H9 (cell line): ENCODE measurements at regions not wholly inside any gene's neighbourhood (a gene's known extent, or its start where the extent isn't known, plus 50 kb on each side); places are given as distances from the start of the nearest gene placed in this dataset.

Experiments
- DNase-seq: peaks from one replicate; pipeline ENCODE4 v3.0.0-alpha.2; 2017
- H2AFZ ChIP-seq: one replicate; pipeline ENCODE4 v1.6.1; 2013; ENCODE audit warnings: mild to moderate bottlenecking, low read length, control low read depth, moderate library complexity
- H2AK5ac ChIP-seq: 2 replicates; pipeline ENCODE4 v1.6.1; 2013; ENCODE audit warnings: low read length, control low read depth, mixed read lengths; ENCODE audit not compliant: insufficient read length
- H2BK120ac ChIP-seq: one replicate; pipeline ENCODE4 v1.6.1; 2013; ENCODE audit warnings: low read depth, mild to moderate bottlenecking, low read length, control low read depth, inconsistent platforms; ENCODE audit not compliant: poor library complexity, severe bottlenecking
- H2BK12ac ChIP-seq: 2 replicates; pipeline ENCODE4 v1.6.1; 2013; ENCODE audit warnings: low read length, control low read depth, mixed read lengths, low read depth; ENCODE audit not compliant: insufficient read length
- H2BK15ac ChIP-seq: 2 replicates; pipeline ENCODE4 v1.6.1; 2013; ENCODE audit warnings: low read depth, low read length, control low read depth
- H2BK20ac ChIP-seq: one replicate; pipeline ENCODE4 v1.6.1; 2013; ENCODE audit warnings: low read depth, mild to moderate bottlenecking, low read length, control low read depth, inconsistent platforms; ENCODE audit not compliant: poor library complexity, severe bottlenecking
- H2BK5ac ChIP-seq: 2 replicates; pipeline ENCODE4 v1.6.1; 2013; ENCODE audit warnings: low read length, control low read depth, mixed read lengths; ENCODE audit not compliant: insufficient read length
- H3K14ac ChIP-seq: 2 replicates; pipeline ENCODE4 v1.6.1; 2013; ENCODE audit warnings: low read length, control low read depth; ENCODE audit not compliant: insufficient read depth
- H3K18ac ChIP-seq: 2 replicates; pipeline ENCODE4 v1.6.1; 2013; ENCODE audit warnings: low read depth, mild to moderate bottlenecking, mixed read lengths, low read length, control low read depth; ENCODE audit not compliant: insufficient read length
- H3K23ac ChIP-seq: 2 replicates; pipeline ENCODE4 v1.6.1; 2013; ENCODE audit warnings: low read length, control low read depth, mixed read lengths, low read depth; ENCODE audit not compliant: insufficient read length
- H3K23me2 ChIP-seq: 2 replicates; pipeline ENCODE4 v1.6.1; 2013; ENCODE audit warnings: low read depth, mild to moderate bottlenecking, mixed read lengths, low read length, control low read depth; ENCODE audit not compliant: insufficient read length, poor library complexity, severe bottlenecking
- H3K27ac ChIP-seq: 2 replicates; pipeline ENCODE4 v1.5.1; 2013; ENCODE audit warnings: low read length, control low read depth, mixed read lengths, low read depth; ENCODE audit not compliant: insufficient read length
- H3K27me3 ChIP-seq: 2 replicates; pipeline ENCODE4 v1.6.1; 2013; ENCODE audit warnings: low read length, control low read depth, inconsistent platforms; ENCODE audit not compliant: insufficient read depth
- H3K4ac ChIP-seq: 2 replicates; pipeline ENCODE4 v1.6.1; 2013; ENCODE audit warnings: low read depth, mild to moderate bottlenecking, control low read depth, inconsistent platforms, low read length, moderate library complexity
- H3K4me1 ChIP-seq: 2 replicates; pipeline ENCODE4 v1.6.1; 2013; ENCODE audit warnings: low read length, control low read depth, inconsistent platforms; ENCODE audit not compliant: insufficient read depth
- H3K4me2 ChIP-seq: 2 replicates; pipeline ENCODE4 v1.6.1; 2013; ENCODE audit warnings: low read length, control low read depth, mixed read lengths; ENCODE audit not compliant: insufficient read length, insufficient read depth
- H3K56ac ChIP-seq: 2 replicates; pipeline ENCODE4 v1.6.1; 2013; ENCODE audit warnings: low read depth, mild to moderate bottlenecking, mixed read lengths, low read length, control low read depth; ENCODE audit not compliant: insufficient read length
- H3K79me1 ChIP-seq: 2 replicates; pipeline ENCODE4 v1.6.1; 2013; ENCODE audit warnings: low read depth, mild to moderate bottlenecking, moderate library complexity, low read length, control low read depth, inconsistent platforms; ENCODE audit not compliant: insufficient read depth, poor library complexity, severe bottlenecking
- H3K79me2 ChIP-seq: 2 replicates; pipeline ENCODE4 v1.6.1; 2013; ENCODE audit warnings: low read length, control low read depth, inconsistent platforms; ENCODE audit not compliant: insufficient read depth
- H3K9ac ChIP-seq: 2 replicates; pipeline ENCODE4 v1.6.1; 2013; ENCODE audit warnings: low read length, control low read depth, mixed read lengths; ENCODE audit not compliant: insufficient read length; ENCODE audit errors: extremely low read depth
- H3K9me3 ChIP-seq: one replicate; pipeline ENCODE4 v1.6.1; 2013; ENCODE audit warnings: low read depth, low read length, inconsistent platforms; ENCODE audit not compliant: control insufficient read depth
- H3T11ph ChIP-seq: one replicate; pipeline ENCODE4 v1.6.1; 2013; ENCODE audit warnings: mild to moderate bottlenecking, low read length, control low read depth, inconsistent platforms
- H4K20me1 ChIP-seq: one replicate; pipeline ENCODE4 v1.6.1; 2013; ENCODE audit not compliant: control insufficient read depth, insufficient read length, insufficient read depth
- H4K5ac ChIP-seq: 2 replicates; pipeline ENCODE4 v1.6.1; 2013; ENCODE audit warnings: low read depth, mild to moderate bottlenecking, mixed read lengths, low read length, control low read depth; ENCODE audit not compliant: insufficient read length
- H4K8ac ChIP-seq: replicated peaks from 2 replicates; pipeline ENCODE4 v1.6.1; 2013; ENCODE audit warnings: low read length, control low read depth, mixed read lengths, low read depth; ENCODE audit not compliant: insufficient read length
- H4K91ac ChIP-seq: 2 replicates; pipeline ENCODE4 v1.6.1; 2013; ENCODE audit warnings: low read depth, mild to moderate bottlenecking, moderate library complexity, mixed read lengths, low read length, control low read depth; ENCODE audit not compliant: insufficient read length
- H3K27ac Mint-ChIP-seq, 3 experiments: 2 replicates in 2 of 3; 3 replicates in 1 of 3; pipeline ENCODE4 v1.8.0; 2020 to 2021; ENCODE audit warnings: mixed read lengths in 3 of 3, mild to moderate bottlenecking in 1 of 3, moderate library complexity in 1 of 3
- H3K27me3 Mint-ChIP-seq: 2 replicates; pipeline ENCODE4 v1.8.0; 2021; ENCODE audit warnings: low read depth, mild to moderate bottlenecking, moderate library complexity, mixed read lengths
- H3K36me3 Mint-ChIP-seq, 3 experiments: 2 replicates in 2 of 3; 3 replicates in 1 of 3; pipeline ENCODE4 v1.8.0; 2020 to 2021; ENCODE audit warnings: low read depth in 3 of 3, mixed read lengths in 3 of 3; ENCODE audit not compliant: insufficient read depth in 1 of 3
- H3K4me1 Mint-ChIP-seq, 2 experiments: 2 replicates each; pipeline ENCODE4 v1.8.0; 2020; ENCODE audit warnings: mixed read lengths in 2 of 2
- H3K4me3 Mint-ChIP-seq, 2 experiments: 2 replicates in 1 of 2; 3 replicates in 1 of 2; pipeline ENCODE4 v1.8.0; 2020 to 2021; ENCODE audit warnings: mild to moderate bottlenecking in 2 of 2, mixed read lengths in 2 of 2, moderate library complexity in 1 of 2
- H3K9me3 Mint-ChIP-seq, 2 experiments: 2 replicates in 1 of 2; 3 replicates in 1 of 2; pipeline ENCODE4 v1.8.0; 2020; ENCODE audit warnings: mild to moderate bottlenecking in 2 of 2, mixed read lengths in 2 of 2, moderate library complexity in 1 of 2
- CTCF ChIP-seq: fragments of 200-600 bp; sonication (generic); conservative IDR thresholded peaks from 3 replicates; pipeline ENCODE4 v1.8.0; 2021; ENCODE audit warnings: antibody characterized with exemption, mild to moderate bottlenecking
- WGBS: extraction: QIAGEN DNeasy Blood & Tissue Kit; methylation state at CpG from one replicate; pipeline ENCODE4 v1.1.7; 2013; ENCODE audit warnings: missing lambda C conversion rate, low lambda C conversion rate, mixed read lengths; ENCODE audit not compliant: insufficient read length; ENCODE audit errors: extremely low coverage; 5-methylcytosine and 5-hydroxymethylcytosine counted together

- H4K91ac ChIP-seq: no peak overlapping the region
- Mint-ChIP-seq H3K4me1 (peaks cover 14 to 17% of the 10 kb centered on the region in 2 experiments), H3K27ac (no peak overlapping the region), H3K27me3 (peaks cover 2% of the 10 kb centered on the region; the same call in 1 of the 2 replicates), H3K9me3 (no peaks in the 10 kb centered on the region), H3K4me3 (no peak overlapping the region), H3K36me3 (no peaks in the 10 kb centered on the region)
- H2BK20ac ChIP-seq: no peak overlapping the region
- no peak overlapping the region for H2BK12ac ChIP-seq
- H3T11ph ChIP-seq: no peak overlapping the region
- H2AK5ac ChIP-seq: no peak overlapping the region
- H3K9me3 ChIP-seq: no peaks in the 10 kb centered on the region
- no peaks in the 10 kb centered on the region for H3K79me2 ChIP-seq
- no peak overlapping the region for H3K23ac ChIP-seq
- WGBS: no CpG with 5 or more reads among the region's 4 CpGs
- H3K4me1 ChIP-seq: no peaks in the 10 kb centered on the region
- H4K8ac ChIP-seq: no peak overlapping the region
- no peak overlapping the region for H2BK5ac ChIP-seq
- H4K20me1 ChIP-seq: no peaks in the 10 kb centered on the region
- H3K56ac ChIP-seq: no peak overlapping the region
- no peak overlapping the region for H3K9ac ChIP-seq
- no peak overlapping the region for H4K5ac ChIP-seq
- no peak for DNase-seq
- H3K4ac ChIP-seq: no peak overlapping the region
- H3K14ac ChIP-seq: no peak overlapping the region
- no peaks in the 10 kb centered on the region for H3K27me3 ChIP-seq
- TF ChIP-seq CTCF: no peak
- no peak overlapping the region for H3K27ac ChIP-seq
- no peak overlapping the region for H2AFZ ChIP-seq
- H3K23me2 ChIP-seq: no peaks in the 10 kb centered on the region
- H3K79me1 ChIP-seq: no peaks in the 10 kb centered on the region
- H3K4me2 ChIP-seq: no peak overlapping the region
- no peak overlapping the region for H3K18ac ChIP-seq
- no peak overlapping the region for H2BK15ac ChIP-seq
- H2BK120ac ChIP-seq: no peak overlapping the region
These were observed 188.1 kb upstream of the PDE1C start for GRCh38 chr7:32258265-32258664.
